HepG2 (cell line): ENCODE measurements at regions not wholly inside any gene's neighbourhood (a gene's known extent, or its start where the extent isn't known, plus 50 kb on each side); places are given as distances from the start of the nearest gene placed in this dataset.

Source experiments
- ATAC-seq: fragments of 200-7000 bp; cut with Tn5 transposase; 3 replicates; pipeline ENCODE4 v1.9.1; 2020; ENCODE audit warnings: mild to moderate bottlenecking, moderate library complexity
- BruUV-seq: library from RNA; stranded (reverse); fragments of 400-500 nt; replicated peaks from 2 replicates; lab custom pipeline; 2021; lab: Mats Ljungman, UMichigan
- CTCF ChIA-PET: fragments of 300-600 bp; formaldehyde crosslinking; extraction: SDS; loops from one replicate; lab custom pipeline; 2021; ENCODE audit warnings: low total read pairs, inconsistent platforms, low intra/inter-chr PET ratio; lab: Yijun Ruan, JAX
- POLR2A ChIA-PET: fragments of 350-600 bp; sonication (Branson Sonifier 250); formaldehyde crosslinking; loops from one replicate; lab custom pipeline; 2020; ENCODE audit warnings: antibody characterized with exemption, inconsistent platforms; lab: Yijun Ruan, JAX
- DNase-seq: peaks from one replicate; pipeline ENCODE4 v3.0.0-alpha.2; 2015; ENCODE audit warnings: low spot score
- FAIRE-seq: peaks from 3 replicates; lab custom pipeline; 2011; peaks lifted over from hg19 to GRCh38; lab: Jason Lieb, UNC
- H2AFZ ChIP-seq: one replicate; pipeline ENCODE4 v1.6.1; 2011; ENCODE audit warnings: low read length, inconsistent platforms
- H3K27ac ChIP-seq: fragments of 300-600 bp; 3 replicates; pipeline ENCODE4 v1.8.0; 2011; ENCODE audit warnings: mixed run types, mild to moderate bottlenecking, mixed read lengths, low read length, inconsistent platforms; ENCODE audit not compliant: insufficient read depth; ENCODE audit errors: extremely low read length
- H3K27me3 ChIP-seq, 2 experiments: fragments of 200-600 bp in 1 of 2; 2 replicates in 1 of 2; 3 replicates in 1 of 2; pipeline versions ENCODE4 v1.6.0 to v1.8.0; 2011; ENCODE audit warnings: low read length in 2 of 2, mild to moderate bottlenecking in 2 of 2, moderate library complexity in 2 of 2, inconsistent platforms in 1 of 2; ENCODE audit not compliant: insufficient read depth in 2 of 2, control insufficient read depth in 1 of 2
- H3K36me3 ChIP-seq, 2 experiments: fragments of 200-600 bp in 1 of 2; replicated peaks in 1 of 2; 2 replicates in 1 of 2; 3 replicates in 1 of 2; pipeline versions ENCODE4 v1.5.1 to v1.8.0; 2011; ENCODE audit warnings: low read length in 2 of 2, inconsistent platforms in 1 of 2; ENCODE audit not compliant: insufficient read depth in 2 of 2, control insufficient read depth in 1 of 2
- H3K4me1 ChIP-seq: 2 replicates; pipeline ENCODE4 v1.5.1; 2012; ENCODE audit warnings: low read length, inconsistent platforms; ENCODE audit not compliant: insufficient read depth
- H3K4me2 ChIP-seq: 2 replicates; pipeline ENCODE4 v1.6.0; 2011; ENCODE audit warnings: low read depth, low read length, inconsistent platforms
- H3K4me3 ChIP-seq, 3 experiments: fragments of 200-600 bp in 1 of 3; sonication (generic), shearing (Covaris generic) in 1 of 3; replicated peaks in 1 of 3; 2 replicates each; pipeline ENCODE4 v1.5.1; 2011 to 2016; ENCODE audit warnings: low read length in 3 of 3, inconsistent platforms in 2 of 3, low read depth in 2 of 3, mild to moderate bottlenecking in 2 of 3, control low read depth in 1 of 3, mixed read lengths in 1 of 3; ENCODE audit not compliant: insufficient read depth in 1 of 3
- H3K79me2 ChIP-seq: one replicate; pipeline ENCODE4 v1.6.1; 2011; ENCODE audit warnings: low read length, inconsistent platforms; ENCODE audit not compliant: insufficient read depth
- H3K9ac ChIP-seq: 2 replicates; pipeline ENCODE4 v1.6.0; 2011; ENCODE audit warnings: mild to moderate bottlenecking, low read depth, low read length, inconsistent platforms; ENCODE audit not compliant: insufficient read depth
- H3K9me3 ChIP-seq: 2 replicates; pipeline ENCODE4 v1.5.1; 2012; ENCODE audit warnings: mild to moderate bottlenecking, low read length
- H4K20me1 ChIP-seq: 2 replicates; pipeline ENCODE4 v1.6.0; 2011; ENCODE audit warnings: inconsistent platforms, mild to moderate bottlenecking, low read length, moderate library complexity; ENCODE audit not compliant: insufficient read depth
- CBX1 ChIP-seq: IDR thresholded peaks from one replicate; pipeline ENCODE4 v1.6.1; 2016; ENCODE audit warnings: antibody characterized with exemption, low read depth
- HNRNPK ChIP-seq: fragments of 200-400 bp; formaldehyde crosslinking; IDR thresholded peaks from 2 replicates; pipeline ENCODE4 v1.6.1; 2018; ENCODE audit warnings: low read length, low read depth, moderate library complexity, mild to moderate bottlenecking; ENCODE audit not compliant: poor library complexity, severe bottlenecking
- RFX1 ChIP-seq: fragments of 450-650 bp; IDR thresholded peaks from 2 replicates; pipeline ENCODE4 v1.6.1; 2017
- SP2 ChIP-seq: sonication (generic); formaldehyde crosslinking; IDR thresholded peaks from 2 replicates; pipeline ENCODE4 v1.5.1; 2020; ENCODE audit warnings: mild to moderate bottlenecking, missing genetic modification reagents
- ZBTB44 ChIP-seq: sonication (generic); formaldehyde crosslinking; IDR thresholded peaks from 2 replicates; pipeline ENCODE4 v1.4.0; 2020; ENCODE audit warnings: missing genetic modification reagents
- ZFP1 ChIP-seq: IDR thresholded peaks from 2 replicates; pipeline ENCODE4 v1.6.1; 2016
- ZNF567 ChIP-seq: sonication (generic); formaldehyde crosslinking; IDR thresholded peaks from 2 replicates; pipeline ENCODE4 v1.8.1; 2023; ENCODE audit warnings: mild to moderate bottlenecking, missing genetic modification reagents, borderline replicate concordance
- ZNF572 ChIP-seq: sonication (generic); formaldehyde crosslinking; IDR thresholded peaks from 2 replicates; pipeline ENCODE4 v1.5.1; 2020; ENCODE audit warnings: mild to moderate bottlenecking, missing genetic modification reagents
- WGBS: methylation state at CpG from one replicate; pipeline ENCODE4 v1.1.6; 2017; ENCODE audit warnings: low lambda C conversion rate; 5-methylcytosine and 5-hydroxymethylcytosine counted together
- in situ Hi-C: cut with HindIII; loops from 2 replicates; pipeline ENCODE4 v1.10.0; 2017; ENCODE audit warnings: low pct_unique_long_range_greater_than_20kb; ENCODE audit not compliant: extremely low pct_ligation_motif_present
- intact Hi-C: fragments of 100-400 bp; cut with micrococcal nuclease; formaldehyde crosslinking; loops from one replicate; pipeline ENCODE4 v1.10.0; 2022; ENCODE audit not compliant: unreplicated experiment
- TF ChIP-seq, protein P1 (sequence below): IDR thresholded peaks from 2 replicates; pipeline ENCODE4 v1.6.1; 2016; ENCODE audit warnings: mild to moderate bottlenecking, missing biosample characterization, missing genetic modification reagents
- TF ChIP-seq, protein P2 (sequence below): sonication (generic); formaldehyde crosslinking; IDR thresholded peaks from 2 replicates; pipeline ENCODE4 v1.5.1; 2020; ENCODE audit warnings: mild to moderate bottlenecking, moderate library complexity, missing genetic modification reagents

DNA sequence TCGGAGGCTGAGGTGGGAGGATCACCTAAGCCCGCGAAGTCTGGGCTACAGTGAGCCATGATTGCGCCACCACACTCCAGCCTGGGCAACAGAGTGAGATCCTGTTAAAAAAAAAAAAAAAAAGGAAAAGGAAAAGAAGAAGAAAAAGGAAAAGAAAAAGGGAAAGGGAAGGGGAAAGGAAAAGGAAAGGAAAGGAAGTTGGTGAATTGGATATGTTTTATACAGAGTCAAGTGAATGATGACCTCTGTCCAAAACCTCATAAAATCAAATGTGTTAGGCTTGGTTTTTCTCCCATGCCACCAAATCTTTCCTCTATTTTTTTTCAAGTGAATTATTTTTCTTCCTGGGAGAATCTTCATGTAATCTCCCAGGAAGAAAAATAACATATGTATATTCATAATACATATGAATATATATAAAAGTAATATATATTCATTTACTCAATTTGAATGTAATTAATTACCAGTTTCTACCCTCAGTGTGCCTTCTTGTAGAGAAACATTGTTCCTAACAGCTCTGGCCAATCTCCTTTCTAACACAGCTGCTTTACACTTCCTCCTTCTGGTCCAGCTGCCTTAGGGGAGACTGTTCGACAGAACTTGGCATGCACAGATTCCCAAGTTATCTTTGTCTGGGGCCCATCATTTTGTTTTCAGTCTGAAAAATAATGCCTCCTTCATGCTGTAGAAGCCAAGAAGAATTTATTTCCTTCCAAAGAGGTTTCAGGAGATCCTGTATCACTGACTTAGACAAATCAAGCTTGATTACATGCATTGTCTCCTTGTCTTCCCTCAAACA, 111.9 kb downstream of the CCDC34 start:
- H3K27me3 ChIP-seq: peaks cover 0 to 1% of the 10 kb centered on the region in 2 experiments; a peak in 1 of 5 replicates
- TF ChIP-seq, protein P1, sequence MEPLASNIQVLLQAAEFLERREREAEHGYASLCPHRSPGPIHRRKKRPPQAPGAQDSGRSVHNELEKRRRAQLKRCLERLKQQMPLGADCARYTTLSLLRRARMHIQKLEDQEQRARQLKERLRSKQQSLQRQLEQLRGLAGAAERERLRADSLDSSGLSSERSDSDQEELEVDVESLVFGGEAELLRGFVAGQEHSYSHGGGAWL (CRISPR knock-in tag): no peak
- peak; percentile 70 for TF ChIP-seq HNRNPK
- TF ChIP-seq, all 625 proteins: peak for 1
- Histone ChIP-seq H3K4me1 (no peaks in the 10 kb centered on the region), H3K79me2 (no peaks in the 10 kb centered on the region), H2AFZ (no peak overlapping the region), H3K36me3 (no peaks in the 10 kb centered on the region), H4K20me1 (no peaks in the 10 kb centered on the region), H3K4me3 (no peak overlapping the region), H3K9me3 (no peaks in the 10 kb centered on the region), H3K4me2 (no peak overlapping the region), H3K9ac (no peak overlapping the region), H3K27ac (no peak overlapping the region)
- no peak for FAIRE-seq
- in situ Hi-C loops: no loop called here
- ATAC-seq: no peak
- 41% methylated on average over 5 of the region's 5 CpGs for WGBS
- POLR2A ChIA-PET: no interaction called here
- intact Hi-C loops: no loop called here
- CTCF ChIA-PET: no interaction called here
- no peak for DNase-seq
- BruUV-seq: no TSS peak

DNA sequence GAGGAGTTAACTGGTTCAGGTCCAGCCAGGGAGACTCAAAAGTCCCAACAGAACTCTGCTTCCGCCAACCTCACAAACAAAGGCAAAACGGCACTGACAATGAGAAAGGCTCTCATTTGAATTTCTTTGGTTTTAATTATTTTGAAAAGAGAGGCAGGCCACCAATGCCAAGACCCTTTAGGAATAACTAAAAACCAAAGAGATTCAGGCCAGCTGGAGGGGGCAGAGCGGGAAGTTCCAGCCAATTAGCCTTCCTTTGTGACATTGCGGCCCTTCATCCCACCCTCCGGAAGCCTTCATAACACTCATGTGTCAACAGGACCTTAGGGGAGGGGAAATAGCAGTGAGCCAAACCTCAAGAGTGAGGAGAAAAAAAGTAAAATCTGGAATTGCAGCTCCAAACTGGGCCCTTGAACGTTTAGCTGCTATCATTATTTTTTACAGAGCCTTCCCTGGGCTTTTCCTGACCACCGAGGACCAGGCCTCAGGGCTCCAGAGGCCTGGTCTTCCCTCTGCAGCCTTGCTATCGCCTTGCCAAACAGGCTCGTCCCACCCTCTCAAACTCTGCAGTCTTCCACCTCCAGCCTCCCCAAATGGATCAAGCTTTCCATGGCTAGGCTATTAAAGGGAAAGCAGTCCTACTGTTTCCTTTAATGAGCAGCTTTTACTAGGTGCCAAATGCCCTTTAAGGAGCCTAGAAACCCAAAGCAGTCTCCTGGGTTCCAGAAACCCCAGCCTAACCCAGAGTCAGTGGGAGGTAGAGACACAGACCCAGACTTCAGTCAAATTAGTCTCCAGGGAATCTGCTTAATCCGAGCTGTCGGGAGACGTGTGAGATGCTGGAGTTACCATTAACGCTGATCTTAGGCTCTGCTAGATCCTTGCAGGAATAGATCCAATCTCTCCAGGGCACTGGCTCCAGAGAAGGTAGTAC, 114.2 kb downstream of the CCDC34 start:
- Histone ChIP-seq H2AFZ (no peak overlapping the region), H3K9ac (no peak overlapping the region), H3K4me2 (peak overlapping the region; percentile 28), H3K27me3 (peaks cover 0 to 1% of the 10 kb centered on the region in 2 experiments; a peak in 1 of 5 replicates), H4K20me1 (no peaks in the 10 kb centered on the region), H3K4me3 (no peak overlapping the region), H3K9me3 (no peaks in the 10 kb centered on the region), H3K36me3 (no peaks in the 10 kb centered on the region), H3K27ac (no peak overlapping the region), H3K4me1 (no peaks in the 10 kb centered on the region), H3K79me2 (no peaks in the 10 kb centered on the region)
- TF ChIP-seq CBX1 (no peak), ZFP1 (CRISPR knock-in tag) (no peak), ZNF572 (CRISPR knock-in tag) (no peak), SP2 (no peak), ZBTB44 (no peak), ZNF567 (CRISPR knock-in tag) (no peak), RFX1 (no peak)
- TF ChIP-seq, protein P2, sequence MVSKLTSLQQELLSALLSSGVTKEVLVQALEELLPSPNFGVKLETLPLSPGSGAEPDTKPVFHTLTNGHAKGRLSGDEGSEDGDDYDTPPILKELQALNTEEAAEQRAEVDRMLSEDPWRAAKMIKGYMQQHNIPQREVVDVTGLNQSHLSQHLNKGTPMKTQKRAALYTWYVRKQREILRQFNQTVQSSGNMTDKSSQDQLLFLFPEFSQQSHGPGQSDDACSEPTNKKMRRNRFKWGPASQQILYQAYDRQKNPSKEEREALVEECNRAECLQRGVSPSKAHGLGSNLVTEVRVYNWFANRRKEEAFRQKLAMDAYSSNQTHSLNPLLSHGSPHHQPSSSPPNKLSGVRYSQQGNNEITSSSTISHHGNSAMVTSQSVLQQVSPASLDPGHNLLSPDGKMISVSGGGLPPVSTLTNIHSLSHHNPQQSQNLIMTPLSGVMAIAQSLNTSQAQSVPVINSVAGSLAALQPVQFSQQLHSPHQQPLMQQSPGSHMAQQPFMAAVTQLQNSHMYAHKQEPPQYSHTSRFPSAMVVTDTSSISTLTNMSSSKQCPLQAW (CRISPR knock-in tag): no peak
- in situ Hi-C loops: no loop called here
- intact Hi-C loops: no loop called here
- CTCF ChIA-PET: no interaction called here
- ATAC-seq (peak; percentile 47; the same call in 1 of the 3 replicates), DNase-seq (peak; percentile 9), FAIRE-seq (no peak)
- POLR2A ChIA-PET: no interaction called here
- no TSS peak for BruUV-seq
- WGBS: 50% methylated on average over 13 of the region's 13 CpGs
